CD4-positive, CD25-positive, alpha-beta regulatory T cell (primary cell): ENCODE measurements at regions not wholly inside any gene's neighbourhood (a gene's known extent, or its start where the extent isn't known, plus 50 kb on each side); places are given as distances from the start of the nearest gene placed in this dataset.

Source experiments
- ATAC-seq, 2 donors: fragments of 150-1000 bp; cut with Tn5 transposase; one replicate each; pipeline ENCODE4 v1.10.0; 2021; ENCODE audit warnings: low read depth in 2 of 2, moderate number of reproducible peaks in 2 of 2, moderate library complexity in 1 of 2
- DNase-seq, 3 donors: peaks; one replicate each; pipeline versions ENCODE4 v3.0.0 to v3.0.0-alpha.2; 2012 to 2022; ENCODE audit warnings: mixed read lengths in 1 of 3
- H3K27ac ChIP-seq: one replicate; pipeline ENCODE4 v1.7.0; 2013; ENCODE audit warnings: mild to moderate bottlenecking, low read length; ENCODE audit not compliant: insufficient read depth, poor library complexity, severe bottlenecking
- H3K27me3 ChIP-seq: one replicate; pipeline ENCODE4 v1.7.0; 2013; ENCODE audit warnings: low read length; ENCODE audit not compliant: control insufficient read depth, insufficient read depth
- H3K36me3 ChIP-seq: one replicate; pipeline ENCODE4 v1.7.0; 2013; ENCODE audit warnings: mild to moderate bottlenecking, low read length, moderate library complexity; ENCODE audit not compliant: control insufficient read depth, insufficient read depth
- H3K4me1 ChIP-seq: 2 replicates; pipeline ENCODE4 v1.7.0; 2013; ENCODE audit warnings: mild to moderate bottlenecking, low read length; ENCODE audit not compliant: insufficient read depth, control insufficient read depth, poor library complexity, severe bottlenecking
- H3K4me3 ChIP-seq: one replicate; pipeline ENCODE4 v1.7.0; 2013; ENCODE audit warnings: low read depth, mild to moderate bottlenecking, low read length, moderate library complexity
- H3K9me3 ChIP-seq, 2 experiments: 1 replicate in 1 of 2; 2 replicates in 1 of 2; pipeline ENCODE4 v1.7.0; 2013; ENCODE audit warnings: low read length in 2 of 2, mild to moderate bottlenecking in 1 of 2, moderate library complexity in 1 of 2; ENCODE audit not compliant: control insufficient read depth in 2 of 2
- H3K27ac Mint-ChIP-seq, 3 donors: one replicate each; pipeline ENCODE4 v1.8.0; 2020 to 2022; ENCODE audit warnings: mild to moderate bottlenecking in 3 of 3, mixed read lengths in 3 of 3, moderate library complexity in 2 of 3
- H3K27me3 Mint-ChIP-seq: one replicate; pipeline ENCODE4 v1.8.0; 2022; ENCODE audit warnings: mild to moderate bottlenecking, mixed read lengths
- H3K36me3 Mint-ChIP-seq: one replicate; pipeline ENCODE4 v1.8.0; 2020; ENCODE audit warnings: mixed read lengths
- H3K4me1 Mint-ChIP-seq, 4 donors: one replicate each; pipeline ENCODE4 v1.8.0; 2020 to 2022; ENCODE audit warnings: mixed read lengths in 4 of 4, mild to moderate bottlenecking in 1 of 4
- H3K4me3 Mint-ChIP-seq, 4 donors: one replicate each; pipeline ENCODE4 v1.8.0; 2020 to 2022; ENCODE audit warnings: mild to moderate bottlenecking in 4 of 4, mixed read lengths in 4 of 4, moderate library complexity in 3 of 4
- H3K9me3 Mint-ChIP-seq, 7 donors: one replicate each; pipeline ENCODE4 v1.8.0; 2020 to 2022; ENCODE audit warnings: mixed read lengths in 7 of 7, mild to moderate bottlenecking in 3 of 7, moderate library complexity in 2 of 7

DNA sequence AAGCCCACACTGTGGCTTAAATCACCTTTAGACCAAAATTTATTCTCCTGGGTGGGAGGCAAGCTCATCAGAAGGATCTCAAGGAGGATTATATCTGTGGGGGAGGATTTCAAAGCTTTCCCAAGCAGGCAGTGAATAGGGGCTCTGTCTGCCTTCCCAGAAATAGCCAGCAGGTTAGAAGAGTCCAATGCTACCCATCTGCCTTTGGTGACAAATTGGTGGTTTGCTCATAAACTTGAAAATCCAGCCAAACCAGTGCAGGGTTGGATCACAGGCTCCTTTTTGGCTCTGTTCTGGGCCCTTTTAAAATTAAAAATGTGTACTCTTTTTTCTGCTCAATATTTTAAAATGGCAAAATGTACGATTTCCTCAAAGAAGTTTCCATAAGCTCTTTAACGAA, 118.9 kb upstream of the ZC3H11B start:
- no peak overlapping the region for H3K27ac Mint-ChIP-seq
- H3K9me3 Mint-ChIP-seq: peaks cover 3 to 22% (median 7%) of the 10 kb centered on the region in 7 donors
- no peaks in the 10 kb centered on the region for H3K4me1 ChIP-seq
- no peak overlapping the region for H3K27ac ChIP-seq
- H3K36me3 ChIP-seq: no peaks in the 10 kb centered on the region
- no peak overlapping the region for H3K4me3 Mint-ChIP-seq
- peaks cover 4% of the 10 kb centered on the region for H3K27me3 Mint-ChIP-seq
- H3K4me1 Mint-ChIP-seq: no peaks in the 10 kb centered on the region
- H3K9me3 ChIP-seq: peaks cover 0 to 3% of the 10 kb centered on the region in 2 experiments
- DNase-seq: no peak
- no peak overlapping the region for H3K4me3 ChIP-seq
- H3K36me3 Mint-ChIP-seq: no peaks in the 10 kb centered on the region
- ATAC-seq: no peak
- no peaks in the 10 kb centered on the region for H3K27me3 ChIP-seq

DNA sequence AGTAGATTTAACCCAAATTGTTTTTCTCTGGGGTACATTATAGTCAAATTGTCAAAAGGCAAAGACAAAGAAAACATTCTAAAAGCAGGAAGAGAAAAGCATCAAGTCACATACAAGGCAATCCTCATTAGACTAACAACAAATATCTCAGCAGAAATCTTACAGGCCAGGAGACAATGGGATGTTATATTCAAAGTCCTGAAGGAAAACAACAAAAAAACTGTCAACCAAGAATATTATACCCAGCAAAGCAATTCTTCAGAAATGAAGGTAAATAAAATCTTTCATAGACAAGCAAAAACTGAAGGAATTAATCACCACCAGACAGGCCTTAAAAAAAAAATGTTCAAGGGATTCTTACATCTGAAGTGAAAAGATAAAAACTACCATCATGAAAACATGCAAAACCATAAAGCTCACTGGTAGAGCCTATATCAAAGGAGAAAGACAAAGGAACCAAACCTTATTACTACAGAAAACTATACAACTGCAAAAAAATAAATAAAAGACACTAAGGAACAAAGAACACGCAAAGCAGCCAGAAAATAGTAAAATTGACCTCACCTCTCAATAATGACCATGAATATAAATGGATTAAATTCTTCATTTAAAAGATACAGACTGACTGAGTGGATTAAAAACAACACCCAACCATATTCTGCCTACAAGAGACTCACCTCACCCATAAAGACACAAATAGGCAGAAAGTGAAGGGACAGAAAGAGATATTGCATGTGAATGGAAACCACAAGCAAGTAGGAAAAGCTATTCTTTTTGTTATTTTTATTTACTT, 113.8 kb upstream of the ZC3H11B start:
- no peak overlapping the region for H3K4me3 Mint-ChIP-seq

DNA sequence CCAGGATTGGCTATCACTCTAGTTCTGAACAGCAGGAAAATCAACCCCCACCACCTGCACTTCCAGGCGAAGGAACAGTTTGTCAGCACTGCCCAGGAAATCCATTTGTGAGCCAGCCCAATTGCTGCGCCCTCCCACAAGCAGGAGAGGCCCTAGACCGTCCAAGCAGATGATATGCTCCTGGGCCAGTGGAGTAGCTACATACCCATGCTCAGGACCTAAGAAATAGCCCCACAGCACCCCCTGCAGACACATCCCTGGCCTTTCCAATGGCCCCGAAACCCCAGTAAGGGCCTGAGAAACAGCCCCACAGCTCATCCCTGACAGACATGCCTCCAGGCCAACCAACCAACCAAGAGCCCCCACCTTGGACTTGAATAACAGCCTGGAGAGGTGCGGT, 111.5 kb upstream of the ZC3H11B start:
- peaks cover 5 to 40% (median 14%) of the 10 kb centered on the region in 7 donors for H3K9me3 Mint-ChIP-seq
- H3K9me3 ChIP-seq: peaks cover 4 to 27% of the 10 kb centered on the region in 2 experiments
- no peaks in the 10 kb centered on the region for H3K4me1 ChIP-seq
- DNase-seq: no peak
- H3K27me3 ChIP-seq: no peaks in the 10 kb centered on the region
- H3K27me3 Mint-ChIP-seq: no peaks in the 10 kb centered on the region
- H3K4me3 ChIP-seq: no peak overlapping the region
- H3K4me3 Mint-ChIP-seq: no peak overlapping the region
- no peaks in the 10 kb centered on the region for H3K36me3 Mint-ChIP-seq
- no peak overlapping the region for H3K27ac ChIP-seq
- no peak for ATAC-seq
- H3K36me3 ChIP-seq: no peaks in the 10 kb centered on the region
- no peak overlapping the region for H3K27ac Mint-ChIP-seq
- H3K4me1 Mint-ChIP-seq: no peaks in the 10 kb centered on the region

More for the DNA sequence above, 113.8 kb upstream of the ZC3H11B start:
- no peak overlapping the region for H3K27ac Mint-ChIP-seq
- DNase-seq: no peak
- Histone ChIP-seq H3K9me3 (peaks cover 4 to 27% of the 10 kb centered on the region in 2 experiments), H3K4me3 (no peak overlapping the region), H3K27ac (no peak overlapping the region), H3K36me3 (no peaks in the 10 kb centered on the region), H3K27me3 (no peaks in the 10 kb centered on the region), H3K4me1 (no peaks in the 10 kb centered on the region)
- H3K4me1 Mint-ChIP-seq: no peaks in the 10 kb centered on the region
- no peaks in the 10 kb centered on the region for H3K27me3 Mint-ChIP-seq
- peaks cover 5 to 40% (median 14%) of the 10 kb centered on the region in 7 donors for H3K9me3 Mint-ChIP-seq
- no peak for ATAC-seq
- H3K36me3 Mint-ChIP-seq: no peaks in the 10 kb centered on the region

DNA sequence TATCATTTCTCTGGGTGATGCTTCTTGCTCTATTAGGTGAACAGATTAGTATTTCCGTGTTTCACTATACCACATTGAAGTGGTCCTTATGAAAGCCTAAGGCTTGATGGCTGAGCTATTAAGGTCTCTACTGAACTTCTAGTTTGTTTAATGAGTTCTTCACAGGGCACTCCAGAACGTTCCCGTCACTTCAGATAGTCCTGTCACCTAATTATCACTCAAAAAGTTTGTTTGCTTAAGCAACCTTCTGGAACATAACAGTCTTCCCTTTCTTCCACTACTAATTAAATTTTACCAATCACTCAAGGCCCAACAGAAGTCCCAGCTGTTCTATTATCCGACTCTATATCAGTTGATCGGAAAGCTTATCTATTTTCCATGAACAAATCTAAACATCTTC, 104.6 kb upstream of the ZC3H11B start:
- no peak for DNase-seq
- no peaks in the 10 kb centered on the region for H3K4me1 ChIP-seq
- H3K27me3 ChIP-seq: no peaks in the 10 kb centered on the region
- peaks cover 0 to 7% (median 2%) of the 10 kb centered on the region in 7 donors for H3K9me3 Mint-ChIP-seq
- no peaks in the 10 kb centered on the region for H3K9me3 ChIP-seq
- no peaks in the 10 kb centered on the region for H3K36me3 Mint-ChIP-seq
- H3K4me3 ChIP-seq: no peak overlapping the region
- no peaks in the 10 kb centered on the region for H3K36me3 ChIP-seq
- H3K27ac Mint-ChIP-seq: no peak overlapping the region
- no peak overlapping the region for H3K27ac ChIP-seq
- H3K4me3 Mint-ChIP-seq: no peak overlapping the region
- no peaks in the 10 kb centered on the region for H3K27me3 Mint-ChIP-seq
- no peak for ATAC-seq
- H3K4me1 Mint-ChIP-seq: no peaks in the 10 kb centered on the region

DNA sequence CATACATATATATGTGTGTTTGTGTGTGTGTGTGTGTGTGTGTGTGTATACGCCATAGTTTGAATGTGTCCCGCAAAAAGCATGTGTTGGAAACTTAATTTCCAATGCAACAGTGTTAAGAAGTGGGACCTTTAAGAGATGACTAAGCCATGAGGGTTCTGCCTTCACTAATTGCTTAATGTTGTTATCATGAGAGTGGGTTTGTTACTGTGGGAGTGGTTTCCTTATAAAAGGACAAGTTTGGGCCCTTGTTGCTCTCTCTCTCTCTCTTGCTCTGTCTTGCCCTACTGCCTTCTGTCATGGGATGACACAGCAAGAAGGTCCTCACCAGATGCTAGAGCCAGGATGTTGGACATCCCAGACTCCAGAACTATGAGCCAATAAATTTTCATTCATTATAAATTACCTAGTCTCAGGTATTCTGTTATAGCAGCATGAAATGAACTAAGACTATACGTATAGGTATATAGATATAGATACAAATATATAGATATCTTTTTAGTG, 103.8 kb upstream of the ZC3H11B start:
- no peak for ATAC-seq
- no peaks in the 10 kb centered on the region for H3K4me1 ChIP-seq
- Mint-ChIP-seq H3K4me1 (no peaks in the 10 kb centered on the region), H3K36me3 (no peaks in the 10 kb centered on the region), H3K27me3 (no peaks in the 10 kb centered on the region), H3K4me3 (no peak overlapping the region), H3K9me3 (peaks cover 0 to 7% (median 4%) of the 10 kb centered on the region in 7 donors), H3K27ac (no peak overlapping the region)
- no peaks in the 10 kb centered on the region for H3K36me3 ChIP-seq
- no peak overlapping the region for H3K27ac ChIP-seq
- no peak for DNase-seq
- no peaks in the 10 kb centered on the region for H3K9me3 ChIP-seq
- no peaks in the 10 kb centered on the region for H3K27me3 ChIP-seq
- no peak overlapping the region for H3K4me3 ChIP-seq

DNA sequence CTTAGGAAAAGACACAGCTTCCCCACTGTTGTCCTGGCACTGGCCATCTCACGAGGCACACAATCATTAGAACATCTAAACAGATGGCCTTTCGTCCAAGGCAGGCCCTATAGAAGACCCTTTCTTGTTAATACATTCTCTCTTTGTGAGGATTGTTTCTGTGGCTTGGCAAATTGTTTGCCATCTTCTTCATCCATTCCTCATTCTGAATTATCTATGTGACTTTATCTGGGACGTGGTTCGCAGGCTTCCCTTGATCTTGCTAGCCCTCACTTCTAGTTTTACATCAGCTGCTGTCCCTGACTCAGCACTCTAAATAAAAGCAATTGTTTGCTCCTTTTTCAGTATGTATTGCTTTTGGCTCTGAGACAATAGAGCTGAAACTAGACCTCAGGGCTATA, 101.1 kb upstream of the ZC3H11B start:
- H3K4me1 ChIP-seq: no peaks in the 10 kb centered on the region
- H3K27ac Mint-ChIP-seq: no peak overlapping the region
- DNase-seq: no peak
- H3K9me3 Mint-ChIP-seq: peaks cover 0 to 11% (median 5%) of the 10 kb centered on the region in 7 donors
- H3K4me1 Mint-ChIP-seq: peaks cover 0 to 2% (median 0%) of the 10 kb centered on the region in 4 donors
- H3K27ac ChIP-seq: no peak overlapping the region
- H3K27me3 Mint-ChIP-seq: no peaks in the 10 kb centered on the region
- H3K4me3 Mint-ChIP-seq: no peak overlapping the region
- no peaks in the 10 kb centered on the region for H3K9me3 ChIP-seq
- no peaks in the 10 kb centered on the region for H3K36me3 ChIP-seq
- no peak for ATAC-seq
- no peaks in the 10 kb centered on the region for H3K27me3 ChIP-seq
- no peak overlapping the region for H3K4me3 ChIP-seq
- no peaks in the 10 kb centered on the region for H3K36me3 Mint-ChIP-seq

DNA sequence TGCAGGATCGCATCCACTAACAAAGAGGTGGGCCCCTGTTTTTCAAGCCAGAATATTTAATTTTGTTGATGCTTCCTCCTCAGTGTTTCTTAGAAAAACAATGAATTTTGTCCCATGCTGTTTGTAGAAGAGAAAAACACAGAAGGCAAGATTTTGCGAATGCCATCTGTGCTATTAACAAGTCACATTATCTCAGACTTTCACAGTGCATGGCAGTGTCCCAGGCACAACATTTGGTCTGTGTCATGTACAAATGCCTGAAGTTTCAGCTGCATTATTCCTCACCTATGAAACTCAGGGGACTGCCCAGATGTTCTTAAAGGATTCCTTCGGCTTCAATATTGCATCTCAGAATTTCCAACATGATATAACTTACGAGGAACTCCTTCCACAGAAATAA, 99.6 kb upstream of the ZC3H11B start:
- no peak overlapping the region for H3K4me3 ChIP-seq
- no peak overlapping the region for H3K4me3 Mint-ChIP-seq
- no peak overlapping the region for H3K27ac ChIP-seq
- H3K27ac Mint-ChIP-seq: no peak overlapping the region
- H3K27me3 Mint-ChIP-seq: no peaks in the 10 kb centered on the region
- no peaks in the 10 kb centered on the region for H3K36me3 ChIP-seq
- no peaks in the 10 kb centered on the region for H3K36me3 Mint-ChIP-seq
- H3K9me3 ChIP-seq: no peaks in the 10 kb centered on the region
- peaks cover 0 to 11% (median 2%) of the 10 kb centered on the region in 7 donors for H3K9me3 Mint-ChIP-seq
- H3K4me1 Mint-ChIP-seq: peaks cover 0 to 2% (median 0%) of the 10 kb centered on the region in 4 donors
- ATAC-seq (no peak), DNase-seq (no peak)
- H3K27me3 ChIP-seq: no peaks in the 10 kb centered on the region
- H3K4me1 ChIP-seq: no peaks in the 10 kb centered on the region
